ENCODE measurements at regions not wholly inside any gene's neighbourhood (a gene's known extent, or its start where the extent isn't known, plus 50 kb on each side); places are given as distances from the start of the nearest gene placed in this dataset.

DNA sequence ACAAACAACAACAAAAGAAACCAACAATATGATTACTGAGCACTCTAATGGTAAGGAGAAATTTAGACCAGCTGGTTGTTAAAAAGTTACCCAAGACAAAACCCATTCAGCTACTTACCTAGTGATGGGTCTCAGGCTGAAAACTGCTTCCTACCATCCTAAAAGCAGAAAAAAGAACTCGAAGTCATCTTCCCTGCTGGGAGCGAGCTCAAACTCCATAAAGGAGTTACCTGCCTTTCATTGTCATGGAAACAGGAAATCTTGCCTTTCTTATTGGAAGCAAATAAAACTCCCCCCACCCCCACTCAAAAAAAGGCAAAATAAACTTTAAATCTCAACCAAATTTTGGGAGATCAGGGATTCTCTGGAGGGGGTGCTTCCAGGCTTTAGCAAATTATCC lies 1478.3 kb downstream of the C4orf33 start:
- Histone ChIP-seq H3K4me1 (ENCODE audit: control insufficient read depth, extremely low read depth, insufficient read depth, low read length) (no peaks in the 10 kb centered on the region), H3K4me3 (replicated peaks in 1 of 4; ENCODE audit: control extremely low read depth in 1 of 4, insufficient read depth in 1 of 4, low read depth in 3 of 4, low read length in 4 of 4) (no peak overlapping the region), H3K27me3 (ENCODE audit: control insufficient read depth, insufficient read depth, low read length) (no peaks in the 10 kb centered on the region), H3K27ac (ENCODE audit: insufficient read depth, low read length) (no peak overlapping the region), H3K36me3 (ENCODE audit: control insufficient read depth, insufficient read depth, low read length) (no peaks in the 10 kb centered on the region), H3K79me2 (ENCODE audit: control insufficient read depth, insufficient read depth, low read length) (no peaks in the 10 kb centered on the region), H3K4me2 (ENCODE audit: extremely low read depth, insufficient read depth, low read length) (no peak overlapping the region), H2AFZ (ENCODE audit: low read length) (no peak overlapping the region), H3K9ac (ENCODE audit: insufficient read depth, low read length) (no peak overlapping the region), H3K9me3 (ENCODE audit: control insufficient read depth, insufficient read depth, low read depth, low read length) (no peaks in the 10 kb centered on the region), H4K20me1 (ENCODE audit: control insufficient read depth, extremely low read depth, insufficient read depth, low read length) (no peaks in the 10 kb centered on the region)
- no peak for DNase-seq (ENCODE audit: low read depth in 2 of 2)
- TF ChIP-seq, protein P1, sequence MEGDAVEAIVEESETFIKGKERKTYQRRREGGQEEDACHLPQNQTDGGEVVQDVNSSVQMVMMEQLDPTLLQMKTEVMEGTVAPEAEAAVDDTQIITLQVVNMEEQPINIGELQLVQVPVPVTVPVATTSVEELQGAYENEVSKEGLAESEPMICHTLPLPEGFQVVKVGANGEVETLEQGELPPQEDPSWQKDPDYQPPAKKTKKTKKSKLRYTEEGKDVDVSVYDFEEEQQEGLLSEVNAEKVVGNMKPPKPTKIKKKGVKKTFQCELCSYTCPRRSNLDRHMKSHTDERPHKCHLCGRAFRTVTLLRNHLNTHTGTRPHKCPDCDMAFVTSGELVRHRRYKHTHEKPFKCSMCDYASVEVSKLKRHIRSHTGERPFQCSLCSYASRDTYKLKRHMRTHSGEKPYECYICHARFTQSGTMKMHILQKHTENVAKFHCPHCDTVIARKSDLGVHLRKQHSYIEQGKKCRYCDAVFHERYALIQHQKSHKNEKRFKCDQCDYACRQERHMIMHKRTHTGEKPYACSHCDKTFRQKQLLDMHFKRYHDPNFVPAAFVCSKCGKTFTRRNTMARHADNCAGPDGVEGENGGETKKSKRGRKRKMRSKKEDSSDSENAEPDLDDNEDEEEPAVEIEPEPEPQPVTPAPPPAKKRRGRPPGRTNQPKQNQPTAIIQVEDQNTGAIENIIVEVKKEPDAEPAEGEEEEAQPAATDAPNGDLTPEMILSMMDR (conservative IDR thresholded peaks at IDR 0.05 in 1 of 2, IDR thresholded peaks at IDR 0.05 in 1 of 2; ENCODE audit: low read depth in 1 of 2, low read length in 2 of 2), result no peak
- no peak for TF ChIP-seq EZH2 (IDR thresholded peaks at IDR 0.05; ENCODE audit: low read length, missing control alignments)

GRCh38 chr4:130576218-130576617 lies 1480.3 kb downstream of the C4orf33 start:
- H3K4me2 ChIP-seq (ENCODE audit: extremely low read depth, insufficient read depth, low read length), result no peak overlapping the region
- no peak overlapping the region for H3K9ac ChIP-seq (ENCODE audit: insufficient read depth, low read length)
- no peak overlapping the region for H3K27ac ChIP-seq (ENCODE audit: insufficient read depth, low read length)
- H3K4me1 ChIP-seq (ENCODE audit: control insufficient read depth, extremely low read depth, insufficient read depth, low read length), result no peaks in the 10 kb centered on the region
- no peaks in the 10 kb centered on the region for H3K9me3 ChIP-seq (ENCODE audit: control insufficient read depth, insufficient read depth, low read depth, low read length)
- H3K27me3 ChIP-seq (ENCODE audit: control insufficient read depth, insufficient read depth, low read length), result no peaks in the 10 kb centered on the region
- TF ChIP-seq EZH2 (IDR thresholded peaks at IDR 0.05; ENCODE audit: low read length, missing control alignments), result no peak
- TF ChIP-seq, protein P1 (conservative IDR thresholded peaks at IDR 0.05 in 1 of 2, IDR thresholded peaks at IDR 0.05 in 1 of 2; ENCODE audit: low read depth in 1 of 2, low read length in 2 of 2), result no peak
- no peak overlapping the region for H3K4me3 ChIP-seq (replicated peaks in 1 of 4; ENCODE audit: control extremely low read depth in 1 of 4, insufficient read depth in 1 of 4, low read depth in 3 of 4, low read length in 4 of 4)
- no peaks in the 10 kb centered on the region for H3K79me2 ChIP-seq (ENCODE audit: control insufficient read depth, insufficient read depth, low read length)
- H2AFZ ChIP-seq (ENCODE audit: low read length), result no peak overlapping the region
- no peaks in the 10 kb centered on the region for H4K20me1 ChIP-seq (ENCODE audit: control insufficient read depth, extremely low read depth, insufficient read depth, low read length)
- no peak for DNase-seq (ENCODE audit: low read depth in 2 of 2)
- H3K36me3 ChIP-seq (ENCODE audit: control insufficient read depth, insufficient read depth, low read length), result no peaks in the 10 kb centered on the region

DNA sequence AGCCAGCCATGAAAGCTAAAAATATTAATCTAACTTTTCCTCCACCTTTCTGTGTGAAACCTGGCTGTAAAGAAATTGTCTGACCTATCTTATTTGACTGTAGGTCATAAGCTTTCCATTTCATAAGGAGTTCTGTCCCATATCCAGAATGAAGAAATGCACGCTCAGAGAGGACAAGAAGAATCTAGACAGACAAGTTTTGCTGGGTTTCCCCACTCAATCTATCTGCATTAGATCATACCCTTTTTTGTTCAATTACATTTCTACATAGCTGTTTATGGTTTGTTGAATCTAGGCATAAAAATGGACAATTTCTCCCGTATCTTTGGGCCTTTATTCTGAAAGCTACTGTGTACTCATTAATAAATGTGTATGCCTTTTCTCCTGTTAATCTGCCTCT lies 1495.1 kb downstream of the C4orf33 start:
- no peak for DNase-seq (ENCODE audit: low read depth in 2 of 2)
- no peaks in the 10 kb centered on the region for H3K79me2 ChIP-seq (ENCODE audit: control insufficient read depth, insufficient read depth, low read length)
- H3K36me3 ChIP-seq (ENCODE audit: control insufficient read depth, insufficient read depth, low read length), result no peaks in the 10 kb centered on the region
- no peak overlapping the region for H2AFZ ChIP-seq (ENCODE audit: low read length)
- no peaks in the 10 kb centered on the region for H3K27me3 ChIP-seq (ENCODE audit: control insufficient read depth, insufficient read depth, low read length)
- no peaks in the 10 kb centered on the region for H4K20me1 ChIP-seq (ENCODE audit: control insufficient read depth, extremely low read depth, insufficient read depth, low read length)
- no peak overlapping the region for H3K4me2 ChIP-seq (ENCODE audit: extremely low read depth, insufficient read depth, low read length)
- H3K27ac ChIP-seq (ENCODE audit: insufficient read depth, low read length), result no peak overlapping the region
- TF ChIP-seq, protein P1 (conservative IDR thresholded peaks at IDR 0.05 in 1 of 2, IDR thresholded peaks at IDR 0.05 in 1 of 2; ENCODE audit: low read depth in 1 of 2, low read length in 2 of 2), result no peak
- TF ChIP-seq EZH2 (IDR thresholded peaks at IDR 0.05; ENCODE audit: low read length, missing control alignments), result no peak
- no peak overlapping the region for H3K9ac ChIP-seq (ENCODE audit: insufficient read depth, low read length)
- H3K4me3 ChIP-seq (replicated peaks in 1 of 4; ENCODE audit: control extremely low read depth in 1 of 4, insufficient read depth in 1 of 4, low read depth in 3 of 4, low read length in 4 of 4), result no peak overlapping the region
- no peaks in the 10 kb centered on the region for H3K9me3 ChIP-seq (ENCODE audit: control insufficient read depth, insufficient read depth, low read depth, low read length)
- H3K4me1 ChIP-seq (ENCODE audit: control insufficient read depth, extremely low read depth, insufficient read depth, low read length), result no peaks in the 10 kb centered on the region

All from fibroblast of lung (primary cell).